Stimulated activated naive CD8-positive, alpha-beta T cell treated with anti-CD3 and anti-CD28 coated beads, Interleukin-15, amount 100 ng/mL, for 72 hours (primary cell): ENCODE measurements at regions not wholly inside any gene's neighbourhood (a gene's known extent, or its start where the extent isn't known, plus 50 kb on each side); places are given as distances from the start of the nearest gene placed in this dataset.

ENCODE experiments used
- ATAC-seq: fragments of 150-1000 bp; cut with Tn5 transposase; 2 replicates; pipeline ENCODE4 v1.10.0; 2021; ENCODE audit warnings: mild to moderate bottlenecking, moderate library complexity
- DNase-seq, 2 donors: peaks; one replicate each; pipeline ENCODE4 v3.0.0; 2021 to 2022
- H3K27ac Mint-ChIP-seq, 2 donors: one replicate each; pipeline ENCODE4 v1.8.0; 2022; ENCODE audit warnings: mild to moderate bottlenecking in 2 of 2, mixed read lengths in 2 of 2, moderate library complexity in 2 of 2
- H3K27me3 Mint-ChIP-seq: one replicate; pipeline ENCODE4 v1.8.0; 2022; ENCODE audit warnings: mixed read lengths
- H3K4me1 Mint-ChIP-seq: one replicate; pipeline ENCODE4 v1.8.0; 2022; ENCODE audit warnings: mild to moderate bottlenecking, mixed read lengths
- H3K4me3 Mint-ChIP-seq, 2 donors: one replicate each; pipeline ENCODE4 v1.8.0; 2022; ENCODE audit warnings: mild to moderate bottlenecking in 2 of 2, mixed read lengths in 2 of 2, moderate library complexity in 1 of 2
- H3K9me3 Mint-ChIP-seq, 2 donors: one replicate each; pipeline ENCODE4 v1.8.0; 2022; ENCODE audit warnings: mixed read lengths in 2 of 2

GRCh38 chr16:85180827-85181738 is 68.8 kb upstream of the CIBAR2 start:
- Mint-ChIP-seq H3K9me3 (peaks cover 11% of the 10 kb centered on the region in 2 donors), H3K4me1 (peaks cover 8% of the 10 kb centered on the region), H3K4me3 (no peak overlapping the region), H3K27me3 (peaks cover 18% of the 10 kb centered on the region), H3K27ac (no peak overlapping the region)
- DNase-seq, result no peak
- no peak for ATAC-seq

- Mint-ChIP-seq H3K27ac (no peak overlapping the region), H3K27me3 (peaks cover 11% of the 10 kb centered on the region), H3K9me3 (peaks cover 11% of the 10 kb centered on the region in 2 donors), H3K4me3 (no peak overlapping the region), H3K4me1 (peaks cover 1% of the 10 kb centered on the region)
- DNase-seq (no peak), ATAC-seq (no peak)
These were observed 69.5 kb upstream of the CIBAR2 start for GRCh38 chr16:85181739-85182129.

GRCh38 chr16:85182286-85182685 is 70.0 kb upstream of the CIBAR2 start:
- DNase-seq (no peak), ATAC-seq (no peak)
- peaks cover 6% of the 10 kb centered on the region for H3K27me3 Mint-ChIP-seq
- H3K27ac Mint-ChIP-seq, result no peak overlapping the region
- H3K4me3 Mint-ChIP-seq, result no peak overlapping the region
- H3K4me1 Mint-ChIP-seq, result no peaks in the 10 kb centered on the region
- peaks cover 11% of the 10 kb centered on the region in 2 donors for H3K9me3 Mint-ChIP-seq

DNA sequence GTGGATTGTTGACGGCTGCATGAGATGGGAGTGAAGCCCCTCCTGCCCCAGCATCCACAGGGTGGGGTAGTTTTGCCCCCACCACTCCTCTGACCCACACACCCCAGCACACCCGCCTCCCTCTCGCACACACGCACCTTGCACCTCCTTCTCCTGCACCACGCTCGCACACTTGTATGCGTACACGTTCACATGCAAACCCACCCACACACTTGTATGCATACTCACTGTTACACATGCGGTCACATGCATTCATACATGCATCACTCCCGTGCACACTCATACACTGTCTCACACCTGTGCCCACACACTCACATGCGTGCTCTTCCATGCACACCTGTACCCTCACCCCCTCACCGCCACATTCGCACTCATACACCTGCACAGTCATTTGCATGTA is 70.5 kb upstream of the CIBAR2 start:
- H3K27ac Mint-ChIP-seq, result peak overlapping the region in 1 of 2 donors; percentile 48

GRCh38 chr16:85183564-85183963 is 71.3 kb upstream of the CIBAR2 start:
- no peaks in the 10 kb centered on the region for H3K27me3 Mint-ChIP-seq
- H3K4me1 Mint-ChIP-seq, result no peaks in the 10 kb centered on the region
- no peak for ATAC-seq
- no peak overlapping the region for H3K4me3 Mint-ChIP-seq
- no peak overlapping the region for H3K27ac Mint-ChIP-seq
- DNase-seq, result no peak
- H3K9me3 Mint-ChIP-seq, result peaks cover 11% of the 10 kb centered on the region in 2 donors

More for the DNA sequence above, 70.5 kb upstream of the CIBAR2 start:
- Mint-ChIP-seq H3K4me3 (no peak overlapping the region), H3K4me1 (no peaks in the 10 kb centered on the region), H3K27me3 (peaks cover 1% of the 10 kb centered on the region), H3K9me3 (peaks cover 11% of the 10 kb centered on the region in 2 donors)
- ATAC-seq, result no peak
- no peak for DNase-seq

- ATAC-seq, result no peak
- no peak for DNase-seq
- H3K4me3 Mint-ChIP-seq, result no peak overlapping the region
- H3K27ac Mint-ChIP-seq, result no peak overlapping the region
- H3K4me1 Mint-ChIP-seq, result no peaks in the 10 kb centered on the region
- H3K27me3 Mint-ChIP-seq, result no peaks in the 10 kb centered on the region
- peaks cover 11 to 16% of the 10 kb centered on the region in 2 donors for H3K9me3 Mint-ChIP-seq
These were observed 72.1 kb upstream of the CIBAR2 start for GRCh38 chr16:85184404-85184803.

DNA sequence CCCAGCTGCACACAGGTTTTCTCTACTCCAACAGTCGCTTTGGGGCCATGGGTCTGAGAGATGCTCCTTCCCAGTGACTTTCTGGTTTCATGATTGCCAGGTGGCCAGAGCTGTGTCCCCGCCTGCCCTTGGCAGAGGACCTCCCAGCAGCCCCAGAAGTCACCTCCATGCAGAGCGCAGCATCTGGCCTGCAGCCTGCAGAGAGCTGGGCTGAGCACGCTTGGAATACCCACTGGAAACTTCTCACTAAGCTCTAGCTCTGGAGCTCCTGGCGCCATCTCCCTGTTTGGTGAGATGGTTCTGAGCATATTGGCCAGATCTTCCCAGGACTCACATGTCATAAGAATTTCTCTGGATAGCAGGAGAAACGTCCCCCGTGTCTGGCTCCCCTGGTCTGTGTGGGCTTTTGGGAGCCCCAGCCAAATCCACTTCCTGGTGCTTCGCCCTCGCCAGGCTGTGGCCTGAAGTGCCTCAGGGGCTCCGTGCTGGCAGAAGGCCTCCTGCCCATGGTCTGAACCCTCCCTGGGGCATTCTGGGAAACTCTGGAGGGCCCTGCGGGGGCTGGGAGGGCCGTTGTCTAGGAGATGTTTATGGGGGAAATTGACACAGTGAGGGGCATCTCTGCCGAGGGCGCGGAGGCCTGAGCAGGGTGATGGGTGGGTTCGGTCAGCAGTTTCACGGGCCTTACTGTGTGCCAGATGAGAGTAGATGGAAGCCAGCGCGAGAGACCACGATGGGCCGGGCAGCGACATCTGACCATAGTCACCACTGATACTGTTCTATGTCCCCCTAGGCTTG is 73.2 kb upstream of the CIBAR2 start:
- Mint-ChIP-seq H3K9me3 (peaks cover 11 to 20% of the 10 kb centered on the region in 2 donors), H3K27ac (no peak overlapping the region), H3K27me3 (no peaks in the 10 kb centered on the region), H3K4me1 (no peaks in the 10 kb centered on the region), H3K4me3 (no peak overlapping the region)
- DNase-seq (no peak), ATAC-seq (no peak)

DNA sequence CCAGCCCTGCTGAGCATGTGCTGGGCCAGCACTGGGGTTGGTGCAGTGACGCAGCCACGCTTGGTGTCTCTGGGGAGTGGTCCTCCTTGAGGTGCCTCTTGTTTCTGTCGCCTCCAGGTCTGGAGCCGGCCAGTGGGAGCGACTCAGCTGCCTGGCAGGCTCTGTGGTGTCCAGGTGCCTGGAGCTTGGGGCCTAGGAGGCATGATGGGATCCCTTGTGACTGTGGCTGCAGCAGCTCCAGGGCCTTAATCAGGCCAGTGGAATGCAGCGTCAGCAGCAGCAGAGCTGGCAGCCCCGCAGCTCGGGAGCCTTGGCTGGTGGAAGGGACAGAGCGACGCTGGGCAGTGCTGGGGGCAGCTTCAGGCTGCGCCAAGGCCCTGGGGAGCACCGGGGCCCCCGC is 74.7 kb upstream of the CIBAR2 start:
- ATAC-seq (no peak), DNase-seq (no peak)
- Mint-ChIP-seq H3K9me3 (peaks cover 11 to 20% of the 10 kb centered on the region in 2 donors), H3K27ac (peak overlapping the region in 1 of 2 donors; percentile 9), H3K4me3 (no peak overlapping the region), H3K4me1 (no peaks in the 10 kb centered on the region), H3K27me3 (no peaks in the 10 kb centered on the region)

GRCh38 chr16:85187447-85187846 is 75.2 kb upstream of the CIBAR2 start:
- Mint-ChIP-seq H3K4me1 (no peaks in the 10 kb centered on the region), H3K9me3 (peaks cover 11 to 20% of the 10 kb centered on the region in 2 donors), H3K27me3 (no peaks in the 10 kb centered on the region), H3K4me3 (no peak overlapping the region), H3K27ac (no peak overlapping the region)
- DNase-seq, result no peak
- ATAC-seq, result no peak

DNA sequence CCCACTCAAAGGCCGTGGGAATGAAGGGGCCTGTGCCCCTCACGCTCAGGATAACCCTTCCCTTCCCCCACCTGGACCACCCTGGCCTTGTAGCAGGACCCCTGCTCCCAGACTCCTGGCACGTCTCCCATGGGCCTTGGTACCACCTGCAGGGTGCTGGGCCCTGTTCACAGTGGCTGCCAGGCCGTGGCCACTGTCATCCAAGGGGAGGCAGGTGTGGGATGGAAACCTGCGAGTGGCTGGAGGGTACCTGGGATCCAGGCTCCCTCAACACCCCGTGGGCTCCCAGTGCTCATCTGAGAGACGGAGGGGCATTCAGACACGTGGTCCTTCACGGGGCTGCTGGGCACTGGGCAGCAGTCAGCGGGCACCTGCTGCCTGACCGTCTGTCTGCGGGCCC is 75.6 kb upstream of the CIBAR2 start:
- peaks cover 11 to 20% of the 10 kb centered on the region in 2 donors for H3K9me3 Mint-ChIP-seq
- H3K4me3 Mint-ChIP-seq, result no peak overlapping the region
- no peaks in the 10 kb centered on the region for H3K27me3 Mint-ChIP-seq
- no peaks in the 10 kb centered on the region for H3K4me1 Mint-ChIP-seq
- DNase-seq (no peak), ATAC-seq (no peak)
- no peak overlapping the region for H3K27ac Mint-ChIP-seq

DNA sequence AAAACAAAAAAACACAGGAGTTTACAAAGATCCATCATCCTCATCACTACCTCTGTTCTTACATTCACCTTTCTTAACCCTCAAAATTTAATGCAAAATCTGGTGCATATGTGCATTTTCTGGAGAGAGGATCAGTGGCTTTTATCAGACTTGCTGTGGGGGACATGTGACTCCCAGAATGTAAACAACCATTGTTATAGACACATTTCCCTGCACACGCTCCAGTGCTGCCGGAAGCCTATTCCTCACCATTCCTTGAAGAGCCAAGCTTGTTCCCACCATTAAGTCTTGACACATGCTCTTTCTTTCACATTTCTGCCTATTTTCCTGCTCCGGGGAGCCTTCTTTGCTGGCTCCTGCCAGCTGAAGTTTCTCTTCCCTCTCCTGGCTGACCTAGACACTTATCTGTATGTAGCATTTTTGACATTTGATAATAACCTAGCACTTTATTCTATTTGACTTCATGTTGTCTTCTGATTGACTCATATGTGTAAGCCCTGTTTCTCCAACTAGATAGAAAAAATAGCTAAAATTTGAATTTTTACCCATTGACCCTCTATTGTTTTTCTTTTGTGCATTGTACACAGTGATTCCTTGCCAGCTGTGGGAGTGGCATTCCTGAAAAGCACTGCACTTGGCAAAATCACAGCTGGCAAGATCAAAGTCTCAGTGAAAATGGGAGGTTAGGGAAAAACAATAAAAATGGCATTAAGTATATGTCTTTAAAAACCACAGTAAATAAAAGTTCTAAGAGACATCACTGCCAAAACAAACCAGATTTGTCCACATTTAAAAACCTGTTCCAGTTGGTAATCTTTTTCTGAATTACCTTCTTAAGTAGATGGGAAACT is 76.8 kb upstream of the CIBAR2 start:
- DNase-seq, result no peak
- H3K9me3 Mint-ChIP-seq, result peaks cover 11 to 20% of the 10 kb centered on the region in 2 donors
- no peak overlapping the region for H3K4me3 Mint-ChIP-seq
- H3K4me1 Mint-ChIP-seq, result no peaks in the 10 kb centered on the region
- ATAC-seq, result no peak
- H3K27ac Mint-ChIP-seq, result no peak overlapping the region
- H3K27me3 Mint-ChIP-seq, result no peaks in the 10 kb centered on the region

- H3K4me1 Mint-ChIP-seq, result no peaks in the 10 kb centered on the region
- no peak overlapping the region for H3K4me3 Mint-ChIP-seq
- peaks cover 0 to 9% of the 10 kb centered on the region in 2 donors for H3K9me3 Mint-ChIP-seq
- DNase-seq (no peak), ATAC-seq (no peak)
- H3K27ac Mint-ChIP-seq, result no peak overlapping the region
- no peaks in the 10 kb centered on the region for H3K27me3 Mint-ChIP-seq
These were observed 78.3 kb upstream of the CIBAR2 start for GRCh38 chr16:85190572-85190971.

GRCh38 chr16:85191341-85191965 is 79.2 kb upstream of the CIBAR2 start:
- Mint-ChIP-seq H3K4me1 (no peaks in the 10 kb centered on the region), H3K4me3 (no peak overlapping the region), H3K27me3 (no peaks in the 10 kb centered on the region), H3K9me3 (peaks cover 0 to 9% of the 10 kb centered on the region in 2 donors), H3K27ac (no peak overlapping the region)
- DNase-seq (no peak), ATAC-seq (no peak)

DNA sequence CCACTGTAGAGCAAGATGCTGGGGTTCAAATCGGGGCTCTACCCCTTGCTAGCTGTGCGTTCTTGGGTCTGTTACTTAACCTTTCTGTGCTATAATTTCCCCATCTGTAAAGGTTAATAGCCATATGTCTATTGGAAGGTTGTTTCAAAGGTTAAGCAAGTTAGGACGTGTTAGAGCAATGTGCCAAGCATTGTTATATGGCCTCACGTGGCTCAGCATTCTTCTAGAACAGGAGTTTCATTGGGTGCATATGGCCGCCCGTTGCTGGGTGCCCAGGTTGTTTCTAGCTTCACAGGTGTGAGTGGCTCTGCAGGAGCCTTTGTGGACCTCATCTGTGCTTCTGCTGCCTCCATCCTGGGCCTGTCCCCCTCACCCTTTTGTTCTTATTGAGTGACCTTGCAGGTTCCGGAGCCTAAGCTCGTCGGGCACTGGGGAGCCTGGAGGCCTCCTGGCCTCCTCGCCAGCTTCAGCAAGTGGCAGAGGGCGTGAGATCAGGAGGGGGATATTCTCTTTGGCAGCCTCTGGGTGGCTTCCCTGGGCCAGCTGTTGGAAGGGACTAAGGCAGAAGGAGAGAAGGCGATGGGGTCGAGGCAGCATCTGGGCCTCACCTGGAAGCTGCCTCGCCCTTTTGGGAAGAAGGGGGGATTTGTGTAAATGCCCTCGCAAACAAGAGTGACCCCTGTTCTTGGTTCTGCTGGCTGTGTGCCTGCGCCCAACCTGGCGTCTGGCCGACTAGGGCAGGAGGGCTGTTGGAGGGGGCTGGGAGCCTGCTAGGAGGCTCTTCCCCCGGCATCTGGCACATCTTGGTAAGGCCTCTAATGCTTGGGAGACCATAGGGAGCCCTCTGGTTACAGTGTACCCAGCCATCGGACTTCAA is 80.2 kb upstream of the CIBAR2 start:
- DNase-seq (no peak), ATAC-seq (no peak)
- Mint-ChIP-seq H3K27ac (no peak overlapping the region), H3K4me1 (no peaks in the 10 kb centered on the region), H3K27me3 (no peaks in the 10 kb centered on the region), H3K4me3 (no peak overlapping the region), H3K9me3 (peaks cover 0 to 9% of the 10 kb centered on the region in 2 donors)
